ENCODE measurements at regions not wholly inside any gene's neighbourhood (a gene's known extent, or its start where the extent isn't known, plus 50 kb on each side); places are given as distances from the start of the nearest gene placed in this dataset.

- no peaks in the 10 kb centered on the region for H3K79me1 ChIP-seq (ENCODE audit: low read depth, low read length)
- H2BK12ac ChIP-seq (ENCODE audit: low read depth, low read length): no peak overlapping the region
- no peaks in the 10 kb centered on the region for H4K20me1 ChIP-seq (replicated peaks in 1 of 2; ENCODE audit: control insufficient read depth in 1 of 2, insufficient read depth in 2 of 2, low read length in 2 of 2)
- H3K27me3 ChIP-seq (replicated peaks in 1 of 4; ENCODE audit: control insufficient read depth in 3 of 4, extremely low read depth in 1 of 4, insufficient read depth in 3 of 4, low read length in 3 of 4): no peaks in the 10 kb centered on the region
- H3K36me3 ChIP-seq (ENCODE audit: control insufficient read depth in 2 of 4, insufficient read depth in 4 of 4, low read length in 3 of 4): no peaks in the 10 kb centered on the region
- no peak overlapping the region for H2BK20ac ChIP-seq (ENCODE audit: low read length)
- no peak overlapping the region for H2BK120ac ChIP-seq (replicated peaks; ENCODE audit: low read depth, low read length)
- DNase-seq (ENCODE audit: low read depth in 1 of 2, low spot score in 2 of 2) (no peak), FAIRE-seq (no peak)
- H3K4me2 ChIP-seq (ENCODE audit: insufficient read depth in 1 of 2, low read depth in 2 of 2, low read length in 2 of 2): no peak overlapping the region
- H3K9me3 ChIP-seq (ENCODE audit: insufficient read depth in 2 of 2, low read depth in 1 of 2, low read length in 1 of 2): no peaks in the 10 kb centered on the region
- no peak overlapping the region for H4K91ac ChIP-seq (replicated peaks; ENCODE audit: insufficient read length, low read length)
- CTCF ChIA-PET (ENCODE audit: partially characterized antibody): interaction anchor here (0.9 kb wide), 1 partner anchor 56 kb away, joined by 3 read pairs; no protein-coding TSS in a partner anchor
- H4K5ac ChIP-seq (ENCODE audit: insufficient read length, low read depth, low read length): no peak overlapping the region
- no peak overlapping the region for H3K23ac ChIP-seq (ENCODE audit: insufficient read length)
- no peak overlapping the region for H3K27ac ChIP-seq (ENCODE audit: low read depth, low read length)
- H2BK5ac ChIP-seq (ENCODE audit: low read depth, low read length): no peak overlapping the region
- no peak overlapping the region for H2AFZ ChIP-seq (ENCODE audit: low read length)
- no peak overlapping the region for H3K56ac ChIP-seq (replicated peaks; ENCODE audit: insufficient read length, low read depth, low read length)
- no peaks in the 10 kb centered on the region for H3K79me2 ChIP-seq (ENCODE audit: control insufficient read depth in 1 of 2, insufficient read depth in 2 of 2, low read length in 2 of 2)
- H2AK5ac ChIP-seq (ENCODE audit: low read depth, low read length): no peak overlapping the region
- H3K23me2 ChIP-seq (ENCODE audit: low read depth, low read length): no peaks in the 10 kb centered on the region
- POLR2A ChIA-PET (ENCODE audit: partially characterized antibody): no interaction called here
- no peaks in the 10 kb centered on the region for H3K4me1 ChIP-seq (replicated peaks in 1 of 4; ENCODE audit: control insufficient read depth in 3 of 4, insufficient read depth in 4 of 4, low read length in 3 of 4)
- WGBS, 2 experiments (ENCODE audit: extremely low coverage in 1 of 2, insufficient coverage in 1 of 2, insufficient read length in 1 of 2, insufficient replicate concordance in 2 of 2, low coverage in 1 of 2, low lambda C conversion rate in 2 of 2, missing lambda C conversion rate in 1 of 2): 93% methylated on average over 3 of the region's 3 CpGs; no CpG with 5 or more reads in 1 of the 2 experiments
- no peak overlapping the region for H3K9ac ChIP-seq (replicated peaks in 1 of 4; ENCODE audit: extremely low read depth in 1 of 4, low read depth in 3 of 4, low read length in 3 of 4)
- H3K4ac ChIP-seq (replicated peaks; ENCODE audit: insufficient read length, low read depth, low read length): no peak overlapping the region
- H2BK15ac ChIP-seq (ENCODE audit: low read length): no peak overlapping the region
- no peak overlapping the region for H4K8ac ChIP-seq (ENCODE audit: extremely low read depth, insufficient read depth, low read length)
- H3K14ac ChIP-seq (ENCODE audit: insufficient read length): no peak overlapping the region
- H3K18ac ChIP-seq (ENCODE audit: extremely low read depth, low read length): no peak overlapping the region
- no peak overlapping the region for H3K4me3 ChIP-seq (ENCODE audit: extremely low read depth in 1 of 4, insufficient read depth in 2 of 4, low read depth in 3 of 4, low read length in 4 of 4)
Observed at GRCh38 chr21:22630953-22631465, 1632.8 kb downstream of the NCAM2 start.

Measured in H1 (cell line).